Vagina (tissue), 2 donors: ENCODE measurements at regions not wholly inside any gene's neighbourhood (a gene's known extent, or its start where the extent isn't known, plus 50 kb on each side); places are given as distances from the start of the nearest gene placed in this dataset.

Source experiments
- CTCF ChIP-seq, 3 experiments: fragments of 450-650 bp in 2 of 3; fragments of 200-600 bp in 1 of 3; sonication (generic) in 1 of 3; IDR thresholded peaks; one replicate each; pipeline ENCODE4 v1.5.1; 2017 to 2019; ENCODE audit warnings: antibody characterized with exemption in 3 of 3, mild to moderate bottlenecking in 2 of 3, moderate library complexity in 2 of 3
- POLR2AphosphoS5 ChIP-seq, 2 donors: sonication (generic); formaldehyde crosslinking; IDR thresholded peaks; one replicate each; pipeline ENCODE4 v1.9.0; 2017; ENCODE audit warnings: antibody characterized with exemption in 2 of 2, mild to moderate bottlenecking in 2 of 2, low read depth in 1 of 2; ENCODE audit not compliant: insufficient read depth in 1 of 2

- TF ChIP-seq CTCF (IDR thresholded peaks at IDR 0.05) (no peak), POLR2AphosphoS5 (IDR thresholded peaks at IDR 0.05; ENCODE audit: insufficient read depth in 1 of 2, low read depth in 1 of 2) (no peak)
These were observed 234.8 kb upstream of the ARPP21 start for GRCh38 chr3:35404571-35404970.
